Esophagus (tissue), 2 donors: ENCODE measurements at regions not wholly inside any gene's neighbourhood (a gene's known extent, or its start where the extent isn't known, plus 50 kb on each side); places are given as distances from the start of the nearest gene placed in this dataset.

ENCODE experiments used
- H3K27ac ChIP-seq, 2 donors: one replicate each; pipeline ENCODE4 v1.5.1; 2013; ENCODE audit warnings: low read depth in 2 of 2, mild to moderate bottlenecking in 2 of 2, inconsistent platforms in 1 of 2, low read length in 1 of 2, moderate library complexity in 1 of 2
- H3K27me3 ChIP-seq, 2 donors: one replicate each; pipeline ENCODE4 v1.6.1; 2013; ENCODE audit warnings: low read length in 2 of 2, control low read depth in 1 of 2, mild to moderate bottlenecking in 1 of 2; ENCODE audit not compliant: insufficient read depth in 2 of 2, control insufficient read depth in 1 of 2
- H3K36me3 ChIP-seq, 2 donors: one replicate each; pipeline ENCODE4 v1.6.1; 2013; ENCODE audit warnings: low read length in 1 of 2; ENCODE audit not compliant: control insufficient read depth in 2 of 2, insufficient read depth in 2 of 2
- H3K4me1 ChIP-seq, 2 donors: one replicate each; pipeline ENCODE4 v1.6.1; 2013; ENCODE audit warnings: low read length in 1 of 2; ENCODE audit not compliant: control insufficient read depth in 2 of 2, insufficient read depth in 2 of 2
- H3K4me3 ChIP-seq, 2 donors: one replicate each; pipeline ENCODE4 v1.5.1; 2013; ENCODE audit warnings: low read length in 2 of 2, mild to moderate bottlenecking in 2 of 2, low read depth in 1 of 2, moderate library complexity in 1 of 2
- H3K9me3 ChIP-seq, 2 donors: one replicate each; pipeline ENCODE4 v1.6.1; 2013; ENCODE audit warnings: mild to moderate bottlenecking in 2 of 2, low read depth in 1 of 2, low read length in 1 of 2, moderate library complexity in 1 of 2; ENCODE audit not compliant: control insufficient read depth in 2 of 2, insufficient read depth in 1 of 2
- WGBS, 2 donors: extraction: QIAGEN DNeasy Blood & Tissue Kit; methylation state at CpG; one replicate each; pipeline ENCODE4 v1.1.7; 2013; 5-methylcytosine and 5-hydroxymethylcytosine counted together
- donor health status: healthy with polysubstance abuse.
- donor health status: Bipolar disorder and iron deficiency.

- Histone ChIP-seq H3K27me3 (no peaks in the 10 kb centered on the region), H3K9me3 (no peaks in the 10 kb centered on the region), H3K27ac (no peak overlapping the region), H3K36me3 (no peaks in the 10 kb centered on the region), H3K4me1 (no peaks in the 10 kb centered on the region), H3K4me3 (no peak overlapping the region)
- WGBS, 2 donors, result 32 to 35% methylated on average over 6 of the region's 6 CpGs
These were observed 455.7 kb downstream of the GABRG1 start for GRCh38 chr4:45668128-45668527.

- 68 to 71% methylated on average over 2 of the region's 2 CpGs for WGBS, 2 donors
- no peaks in the 10 kb centered on the region for H3K4me1 ChIP-seq
- no peak overlapping the region for H3K4me3 ChIP-seq
- no peaks in the 10 kb centered on the region for H3K27me3 ChIP-seq
- H3K9me3 ChIP-seq, result no peaks in the 10 kb centered on the region
- no peaks in the 10 kb centered on the region for H3K36me3 ChIP-seq
- no peak overlapping the region for H3K27ac ChIP-seq
These were observed 460.2 kb downstream of the GABRG1 start for GRCh38 chr4:45663628-45664081.

- no peak overlapping the region for H3K4me3 ChIP-seq
- WGBS, 2 donors, result 22 to 29% methylated on average over 1 of the region's 1 CpG
- H3K27ac ChIP-seq, result no peak overlapping the region
- H3K9me3 ChIP-seq, result no peaks in the 10 kb centered on the region
- no peaks in the 10 kb centered on the region for H3K4me1 ChIP-seq
- no peaks in the 10 kb centered on the region for H3K36me3 ChIP-seq
- H3K27me3 ChIP-seq, result no peaks in the 10 kb centered on the region
These were observed 460.9 kb downstream of the GABRG1 start for GRCh38 chr4:45663003-45663402.

- Histone ChIP-seq H3K27me3 (no peaks in the 10 kb centered on the region), H3K36me3 (no peaks in the 10 kb centered on the region), H3K4me3 (no peak overlapping the region), H3K9me3 (no peaks in the 10 kb centered on the region), H3K4me1 (no peaks in the 10 kb centered on the region), H3K27ac (no peak overlapping the region)
- 67 to 69% methylated on average over 3 of the region's 3 CpGs for WGBS, 2 donors
These were observed 462.0 kb downstream of the GABRG1 start for GRCh38 chr4:45661893-45662292.

GRCh38 chr4:45650545-45650944 lies 473.3 kb downstream of the GABRG1 start:
- no peaks in the 10 kb centered on the region for H3K27me3 ChIP-seq
- no peak overlapping the region for H3K4me3 ChIP-seq
- no peaks in the 10 kb centered on the region for H3K9me3 ChIP-seq
- H3K36me3 ChIP-seq, result no peaks in the 10 kb centered on the region
- H3K27ac ChIP-seq, result no peak overlapping the region
- 86 to 88% methylated on average over 1 of the region's 1 CpG for WGBS, 2 donors
- H3K4me1 ChIP-seq, result no peaks in the 10 kb centered on the region

- no peaks in the 10 kb centered on the region for H3K36me3 ChIP-seq
- H3K27ac ChIP-seq, result no peak overlapping the region
- no peaks in the 10 kb centered on the region for H3K4me1 ChIP-seq
- H3K27me3 ChIP-seq, result no peaks in the 10 kb centered on the region
- H3K9me3 ChIP-seq, result no peaks in the 10 kb centered on the region
- no peak overlapping the region for H3K4me3 ChIP-seq
These were observed 475.0 kb downstream of the GABRG1 start for GRCh38 chr4:45648846-45649245.

- no peaks in the 10 kb centered on the region for H3K27me3 ChIP-seq
- H3K27ac ChIP-seq, result no peak overlapping the region
These were observed 476.0 kb downstream of the GABRG1 start for GRCh38 chr4:45647823-45648222.

GRCh38 chr4:45646885-45647590 lies 476.8 kb downstream of the GABRG1 start:
- Histone ChIP-seq H3K4me3 (no peak overlapping the region), H3K27ac (no peak overlapping the region), H3K27me3 (no peaks in the 10 kb centered on the region)

More at GRCh38 chr4:45647823-45648222, 476.0 kb downstream of the GABRG1 start:
- Histone ChIP-seq H3K4me3 (no peak overlapping the region), H3K4me1 (no peaks in the 10 kb centered on the region), H3K36me3 (no peaks in the 10 kb centered on the region), H3K9me3 (no peaks in the 10 kb centered on the region)

GRCh38 chr4:45640281-45640680 lies 483.6 kb downstream of the GABRG1 start:
- no peaks in the 10 kb centered on the region for H3K27me3 ChIP-seq
- H3K27ac ChIP-seq, result no peak overlapping the region
- H3K4me3 ChIP-seq, result no peak overlapping the region
- peaks cover 0 to 3% of the 10 kb centered on the region in 2 donors for H3K9me3 ChIP-seq
- H3K36me3 ChIP-seq, result no peaks in the 10 kb centered on the region
- H3K4me1 ChIP-seq, result no peaks in the 10 kb centered on the region
- 68 to 74% methylated on average over 6 of the region's 6 CpGs for WGBS, 2 donors

More at GRCh38 chr4:45646885-45647590, 476.8 kb downstream of the GABRG1 start:
- Histone ChIP-seq H3K4me1 (no peaks in the 10 kb centered on the region), H3K36me3 (no peaks in the 10 kb centered on the region), H3K9me3 (no peaks in the 10 kb centered on the region)
- WGBS, 2 donors, result 67 to 81% methylated on average over 8 of the region's 8 CpGs

- Histone ChIP-seq H3K27ac (no peak overlapping the region), H3K4me3 (no peak overlapping the region), H3K9me3 (peaks cover 0 to 3% of the 10 kb centered on the region in 2 donors), H3K27me3 (no peaks in the 10 kb centered on the region), H3K4me1 (no peaks in the 10 kb centered on the region), H3K36me3 (no peaks in the 10 kb centered on the region)
- WGBS, 2 donors, result 62 to 71% methylated on average over 3 of the region's 3 CpGs
These were observed 485.2 kb downstream of the GABRG1 start for GRCh38 chr4:45638641-45639040.
